Loucy (cell line): ENCODE measurements at regions not wholly inside any gene's neighbourhood (a gene's known extent, or its start where the extent isn't known, plus 50 kb on each side); places are given as distances from the start of the nearest gene placed in this dataset.

Source experiments
- H2AFZ ChIP-seq: fragments of 200-600 bp; sonication (generic); 2 replicates; pipeline ENCODE4 v1.6.0; 2016; ENCODE audit warnings: antibody characterized with exemption, mild to moderate bottlenecking, low read length, moderate library complexity
- H3F3A ChIP-seq: fragments of 200-600 bp; 2 replicates; pipeline ENCODE4 v1.6.0; 2016; ENCODE audit warnings: antibody characterized with exemption, low read depth, mild to moderate bottlenecking
- H3K27me3 ChIP-seq: fragments of 200-600 bp; sonication (generic); 2 replicates; pipeline ENCODE4 v1.6.1; 2014; ENCODE audit warnings: low read length, mild to moderate bottlenecking; ENCODE audit not compliant: insufficient read depth, poor library complexity, severe bottlenecking
- H3K36me3 ChIP-seq: fragments of 200-600 bp; sonication (generic); 2 replicates; pipeline ENCODE4 v1.6.1; 2016; ENCODE audit warnings: low read length; ENCODE audit not compliant: insufficient read depth
- H3K4me1 ChIP-seq: fragments of 200-600 bp; sonication (generic); 2 replicates; pipeline ENCODE4 v1.5.1; 2014; ENCODE audit warnings: low read length, mild to moderate bottlenecking; ENCODE audit not compliant: insufficient read depth, poor library complexity, severe bottlenecking
- H3K4me2 ChIP-seq: fragments of 200-600 bp; sonication (generic); 2 replicates; pipeline ENCODE4 v1.6.0; 2014; ENCODE audit warnings: antibody characterized with exemption, low read length, low read depth, mild to moderate bottlenecking; ENCODE audit not compliant: poor library complexity, severe bottlenecking
- H3K4me3 ChIP-seq: fragments of 200-600 bp; sonication (generic); 2 replicates; pipeline ENCODE4 v1.5.1; 2014; ENCODE audit warnings: low read length, mild to moderate bottlenecking, mixed read lengths; ENCODE audit not compliant: poor library complexity, severe bottlenecking
- H3K79me2 ChIP-seq: fragments of 200-600 bp; sonication (generic); 2 replicates; pipeline ENCODE4 v1.6.1; 2014; ENCODE audit warnings: low read length; ENCODE audit not compliant: insufficient read depth
- H3K9ac ChIP-seq: fragments of 200-600 bp; sonication (generic); 2 replicates; pipeline ENCODE4 v1.6.0; 2014; ENCODE audit warnings: mild to moderate bottlenecking, low read depth, low read length, moderate library complexity; ENCODE audit not compliant: poor library complexity, severe bottlenecking
- H3K9me2 ChIP-seq: fragments of 200-600 bp; sonication (generic); replicated peaks from 2 replicates; pipeline ENCODE4 v1.6.1; 2016; ENCODE audit warnings: low read depth, low read length, mixed read lengths
- H3K9me3 ChIP-seq: fragments of 200-600 bp; sonication (generic); 2 replicates; pipeline ENCODE4 v1.6.1; 2014; ENCODE audit warnings: mild to moderate bottlenecking, antibody characterized with exemption, low read length, low read depth; ENCODE audit not compliant: insufficient read depth
- H4K20me1 ChIP-seq: fragments of 200-600 bp; sonication (generic); 2 replicates; pipeline ENCODE4 v1.6.0; 2014; ENCODE audit warnings: antibody characterized with exemption, low read length, mild to moderate bottlenecking; ENCODE audit not compliant: insufficient read depth, poor library complexity, severe bottlenecking
- CTCF ChIP-seq: fragments of 200-600 bp; sonication (generic); conservative IDR thresholded peaks from 2 replicates; pipeline ENCODE4 v1.5.1; 2014; ENCODE audit warnings: mild to moderate bottlenecking, antibody characterized with exemption, low read length
- EZH2phosphoT487 ChIP-seq: fragments of 200-600 bp; IDR thresholded peaks from 2 replicates; pipeline ENCODE4 v1.6.1; 2018; ENCODE audit warnings: antibody characterized with exemption, mild to moderate bottlenecking, moderate library complexity, borderline replicate concordance

- Histone ChIP-seq H3F3A (no peaks in the 10 kb centered on the region), H3K36me3 (no peaks in the 10 kb centered on the region), H2AFZ (no peak overlapping the region), H3K79me2 (no peaks in the 10 kb centered on the region), H3K27me3 (no peaks in the 10 kb centered on the region), H3K9ac (no peak overlapping the region), H4K20me1 (no peaks in the 10 kb centered on the region), H3K4me2 (no peak overlapping the region), H3K4me1 (no peaks in the 10 kb centered on the region), H3K9me3 (no peaks in the 10 kb centered on the region), H3K4me3 (no peak overlapping the region), H3K9me2 (no peaks in the 10 kb centered on the region)
- no peak for TF ChIP-seq CTCF
- no peak for TF ChIP-seq EZH2phosphoT487
Observed at GRCh38 chr14:28496364-28496763, 270.2 kb upstream of the FOXG1 start.

GRCh38 chr14:28502517-28502916, 264.1 kb upstream of the FOXG1 start:
- Histone ChIP-seq H3K27me3 (no peaks in the 10 kb centered on the region), H3K79me2 (no peaks in the 10 kb centered on the region), H3K4me2 (no peak overlapping the region), H3K36me3 (no peaks in the 10 kb centered on the region), H3K4me1 (no peaks in the 10 kb centered on the region), H3K9me2 (no peaks in the 10 kb centered on the region), H3K9me3 (no peaks in the 10 kb centered on the region), H3F3A (no peaks in the 10 kb centered on the region), H3K4me3 (no peak overlapping the region), H3K9ac (no peak overlapping the region), H4K20me1 (no peaks in the 10 kb centered on the region), H2AFZ (no peak overlapping the region)
- TF ChIP-seq EZH2phosphoT487 (no peak), CTCF (no peak)

DNA sequence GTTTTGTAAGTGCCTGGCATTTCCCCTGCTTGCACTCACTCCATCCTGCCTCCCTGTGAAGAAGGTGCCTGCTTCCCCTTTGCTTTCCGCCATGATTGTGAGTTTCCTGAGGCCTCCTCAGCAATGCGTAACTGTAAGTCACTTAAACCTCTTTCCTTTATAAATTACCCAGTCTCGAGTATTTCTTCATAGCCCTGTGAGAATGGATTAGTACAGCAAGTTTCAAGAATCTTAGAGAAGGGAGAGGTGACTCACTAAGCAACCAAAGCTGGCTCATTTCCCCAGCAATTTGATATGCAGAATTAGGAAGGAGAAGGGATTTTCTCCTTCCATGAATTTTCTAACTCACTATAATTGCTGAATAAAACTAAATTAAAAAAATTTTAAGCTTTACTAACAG, 251.0 kb upstream of the FOXG1 start:
- Histone ChIP-seq H4K20me1 (no peaks in the 10 kb centered on the region), H3K4me1 (no peaks in the 10 kb centered on the region), H2AFZ (no peak overlapping the region), H3K27me3 (no peaks in the 10 kb centered on the region), H3K9me2 (no peaks in the 10 kb centered on the region), H3K79me2 (no peaks in the 10 kb centered on the region), H3K4me2 (no peak overlapping the region), H3K36me3 (no peaks in the 10 kb centered on the region), H3K4me3 (no peak overlapping the region), H3K9ac (no peak overlapping the region), H3K9me3 (no peaks in the 10 kb centered on the region), H3F3A (no peaks in the 10 kb centered on the region)
- no peak for TF ChIP-seq CTCF
- no peak for TF ChIP-seq EZH2phosphoT487
